B cell (primary cell): ENCODE measurements at regions not wholly inside any gene's neighbourhood (a gene's known extent, or its start where the extent isn't known, plus 50 kb on each side); places are given as distances from the start of the nearest gene placed in this dataset.
"Not testable (repeated sequence)": the region's sequence is repeated elsewhere in the genome, so short reads cannot be mapped to it uniquely, and the experiment has no call there.

ENCODE experiments used
- ATAC-seq: fragments of 200-7000 bp; cut with Tn5 transposase; one replicate; pipeline ENCODE4 v1.10.0; 2021; ENCODE audit warnings: low read depth, mild to moderate bottlenecking, moderate number of reproducible peaks, moderate library complexity
- CTCF ChIA-PET: fragments of 350-600 bp; sonication (Branson Sonifier 250); formaldehyde crosslinking; loops from one replicate; lab custom pipeline; 2021; ENCODE audit warnings: antibody characterized with exemption, inconsistent platforms; lab: Charles Lee
- POLR2A ChIA-PET: fragments of 350-600 bp; sonication (Branson Sonifier 250); formaldehyde crosslinking; loops from one replicate; lab custom pipeline; 2021; ENCODE audit warnings: antibody characterized with exemption; lab: Charles Lee
- DNase-seq: peaks from one replicate; pipeline ENCODE4 v3.0.0; 2013
- H2AFZ ChIP-seq: 2 replicates; pipeline ENCODE4 v1.6.1; 2012; ENCODE audit warnings: mild to moderate bottlenecking, low read depth, low read length; ENCODE audit not compliant: insufficient read depth, poor library complexity, severe bottlenecking
- H3K27ac ChIP-seq, 2 donors: 1 replicate in 1 of 2; 2 replicates in 1 of 2; pipeline ENCODE4 v1.5.1; 2012 to 2013; ENCODE audit warnings: low read length in 2 of 2, mild to moderate bottlenecking in 2 of 2, moderate library complexity in 1 of 2
- H3K27me3 ChIP-seq, 4 experiments: fragments of 200-600 bp in 1 of 4; sonication (generic) in 1 of 4; replicated peaks in 1 of 4; 1 replicate in 2 of 4; 2 replicates in 2 of 4; pipeline versions ENCODE4 v1.6.1 to v1.7.0; 2013 to 2016; ENCODE audit warnings: low read length in 3 of 4, mild to moderate bottlenecking in 2 of 4, mixed read lengths in 1 of 4, moderate library complexity in 1 of 4; ENCODE audit not compliant: insufficient read depth in 4 of 4, control insufficient read depth in 3 of 4; ENCODE audit errors: control extremely low read depth in 1 of 4
- H3K36me3 ChIP-seq, 2 experiments: replicated peaks in 1 of 2; 1 replicate in 1 of 2; 2 replicates in 1 of 2; pipeline versions ENCODE4 v1.6.1 to v1.7.1; 2013; ENCODE audit warnings: low read length in 1 of 2; ENCODE audit not compliant: insufficient read depth in 2 of 2, control insufficient read depth in 1 of 2; ENCODE audit errors: control extremely low read depth in 1 of 2, extremely low read depth in 1 of 2
- H3K4me1 ChIP-seq, 2 donors: fragments of 200-600 bp in 1 of 2; sonication (generic) in 1 of 2; 1 replicate in 1 of 2; 2 replicates in 1 of 2; pipeline versions ENCODE4 v1.5.1 to v1.6.1; 2013 to 2017; ENCODE audit warnings: low read length in 2 of 2; ENCODE audit not compliant: control insufficient read depth in 2 of 2, insufficient read depth in 2 of 2
- H3K4me2 ChIP-seq: replicated peaks from 2 replicates; pipeline ENCODE3; 2012; ENCODE audit warnings: mild to moderate bottlenecking, low read depth, low read length; ENCODE audit not compliant: poor library complexity, severe bottlenecking
- H3K4me3 ChIP-seq, 5 experiments: fragments of 200-600 bp in 1 of 5; sonication (generic) in 1 of 5; 1 replicate in 3 of 5; 2 replicates in 2 of 5; pipeline versions ENCODE4 v1.5.1 to v1.7.0; 2011 to 2016; ENCODE audit warnings: low read length in 4 of 5, mild to moderate bottlenecking in 4 of 5, low read depth in 2 of 5, control low read depth in 1 of 5, moderate library complexity in 1 of 5; ENCODE audit not compliant: insufficient read depth in 1 of 5; ENCODE audit errors: control extremely low read depth in 1 of 5, extremely low read depth in 1 of 5
- H3K79me2 ChIP-seq: fragments of 200-600 bp; sonication (generic); one replicate; pipeline ENCODE4 v1.6.0; 2016; ENCODE audit warnings: low read length; ENCODE audit not compliant: control insufficient read depth, insufficient read depth
- H3K9ac ChIP-seq: fragments of 200-600 bp; sonication (generic); 2 replicates; pipeline ENCODE4 v1.6.1; 2017; ENCODE audit warnings: mild to moderate bottlenecking, low read length, moderate library complexity
- H3K9me3 ChIP-seq, 3 donors: one replicate each; pipeline versions ENCODE4 v1.6.1 to v1.7.1; 2013; ENCODE audit warnings: low read length in 2 of 3; ENCODE audit not compliant: control insufficient read depth in 2 of 3, insufficient read depth in 1 of 3; ENCODE audit errors: control extremely low read depth in 1 of 3
- H4K20me1 ChIP-seq: 2 replicates; pipeline ENCODE4 v1.6.0; 2012; ENCODE audit warnings: mild to moderate bottlenecking, low read length; ENCODE audit not compliant: insufficient read depth, control insufficient read depth, poor library complexity, severe bottlenecking
- H3K27ac Mint-ChIP-seq: one replicate; pipeline ENCODE4 v1.8.0; 2021; ENCODE audit warnings: mixed read lengths
- H3K27me3 Mint-ChIP-seq: one replicate; pipeline ENCODE4 v1.8.0; 2021; ENCODE audit warnings: mixed read lengths
- H3K4me1 Mint-ChIP-seq: one replicate; pipeline ENCODE4 v1.8.0; 2021; ENCODE audit warnings: mixed read lengths
- H3K4me3 Mint-ChIP-seq: one replicate; pipeline ENCODE4 v1.8.0; 2021; ENCODE audit warnings: mixed read lengths
- H3K9me3 Mint-ChIP-seq: one replicate; pipeline ENCODE4 v1.8.0; 2022; ENCODE audit warnings: mixed read lengths; ENCODE audit not compliant: insufficient read depth
- EZH2 ChIP-seq: IDR thresholded peaks from 2 replicates; pipeline ENCODE4 v1.6.1; 2012; ENCODE audit warnings: borderline replicate concordance, low read depth, mild to moderate bottlenecking, moderate library complexity, low read length; ENCODE audit not compliant: insufficient read depth, poor library complexity, severe bottlenecking
- WGBS: methylation state at CpG from one replicate; pipeline ENCODE4 v1.1.5; 2013; ENCODE audit warnings: missing lambda C conversion rate; ENCODE audit not compliant: insufficient coverage; 5-methylcytosine and 5-hydroxymethylcytosine counted together
- intact Hi-C: fragments of 100-400 bp; cut with micrococcal nuclease; formaldehyde crosslinking; loops from one replicate; pipeline ENCODE4 v1.10.0; 2022
- TF ChIP-seq, protein P1 (sequence below): fragments of 200-600 bp; IDR thresholded peaks from one replicate; pipeline ENCODE4 v1.8.0; 2022; ENCODE audit warnings: antibody characterized with exemption, mild to moderate bottlenecking

DNA sequence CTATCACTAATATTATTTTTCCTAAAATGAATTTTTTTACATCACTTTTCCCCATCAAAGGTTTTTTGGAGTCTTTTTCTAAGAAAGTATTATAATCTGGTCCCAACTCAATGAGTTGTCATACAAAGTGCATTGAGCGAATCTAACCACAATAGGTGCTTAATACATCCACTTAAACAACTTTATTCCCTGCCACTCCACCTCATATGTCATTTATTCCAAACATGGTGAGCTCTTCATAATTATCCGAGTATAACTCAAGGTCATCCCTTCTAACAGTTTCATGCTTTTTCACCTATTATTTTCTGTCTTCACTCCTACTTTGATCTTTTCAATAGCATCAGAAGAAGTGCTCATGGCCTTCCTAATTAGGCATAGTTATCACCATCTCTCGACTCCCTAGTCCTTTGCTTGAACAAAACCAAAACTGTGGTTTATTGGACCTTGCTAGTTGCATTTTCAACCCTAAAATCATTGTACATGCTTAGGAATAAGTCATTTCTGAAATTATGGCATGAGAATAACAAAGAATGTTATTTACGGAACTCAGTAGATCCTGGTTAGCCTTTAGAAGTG lies 754.7 kb upstream of the CTNND2 start:
- H3K27me3 Mint-ChIP-seq = no peaks in the 10 kb centered on the region
- Histone ChIP-seq H3K36me3 (no peaks in the 10 kb centered on the region), H3K9ac (no peak overlapping the region), H3K4me1 (no peaks in the 10 kb centered on the region), H3K79me2 (no peaks in the 10 kb centered on the region), H3K27me3 (no peaks in the 10 kb centered on the region), H3K27ac (no peak overlapping the region), H3K9me3 (peaks cover 0 to 13% (median 0%) of the 10 kb centered on the region in 3 donors), H4K20me1 (no peaks in the 10 kb centered on the region), H3K4me3 (no peak overlapping the region), H3K4me2 (no peak overlapping the region), H2AFZ (no peak overlapping the region)
- CTCF ChIA-PET = no interaction called here
- H3K9me3 Mint-ChIP-seq = peaks cover 8% of the 10 kb centered on the region
- ATAC-seq (no peak), DNase-seq (no peak)
- H3K4me1 Mint-ChIP-seq = no peaks in the 10 kb centered on the region
- H3K4me3 Mint-ChIP-seq = no peak overlapping the region
- POLR2A ChIA-PET = no interaction called here
- TF ChIP-seq, protein P1, sequence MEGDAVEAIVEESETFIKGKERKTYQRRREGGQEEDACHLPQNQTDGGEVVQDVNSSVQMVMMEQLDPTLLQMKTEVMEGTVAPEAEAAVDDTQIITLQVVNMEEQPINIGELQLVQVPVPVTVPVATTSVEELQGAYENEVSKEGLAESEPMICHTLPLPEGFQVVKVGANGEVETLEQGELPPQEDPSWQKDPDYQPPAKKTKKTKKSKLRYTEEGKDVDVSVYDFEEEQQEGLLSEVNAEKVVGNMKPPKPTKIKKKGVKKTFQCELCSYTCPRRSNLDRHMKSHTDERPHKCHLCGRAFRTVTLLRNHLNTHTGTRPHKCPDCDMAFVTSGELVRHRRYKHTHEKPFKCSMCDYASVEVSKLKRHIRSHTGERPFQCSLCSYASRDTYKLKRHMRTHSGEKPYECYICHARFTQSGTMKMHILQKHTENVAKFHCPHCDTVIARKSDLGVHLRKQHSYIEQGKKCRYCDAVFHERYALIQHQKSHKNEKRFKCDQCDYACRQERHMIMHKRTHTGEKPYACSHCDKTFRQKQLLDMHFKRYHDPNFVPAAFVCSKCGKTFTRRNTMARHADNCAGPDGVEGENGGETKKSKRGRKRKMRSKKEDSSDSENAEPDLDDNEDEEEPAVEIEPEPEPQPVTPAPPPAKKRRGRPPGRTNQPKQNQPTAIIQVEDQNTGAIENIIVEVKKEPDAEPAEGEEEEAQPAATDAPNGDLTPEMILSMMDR = no peak
- no peak for TF ChIP-seq EZH2
- no peak overlapping the region for H3K27ac Mint-ChIP-seq
- intact Hi-C loops = no loop called here
- 79% methylated on average over 2 of the region's 4 CpGs for WGBS

DNA sequence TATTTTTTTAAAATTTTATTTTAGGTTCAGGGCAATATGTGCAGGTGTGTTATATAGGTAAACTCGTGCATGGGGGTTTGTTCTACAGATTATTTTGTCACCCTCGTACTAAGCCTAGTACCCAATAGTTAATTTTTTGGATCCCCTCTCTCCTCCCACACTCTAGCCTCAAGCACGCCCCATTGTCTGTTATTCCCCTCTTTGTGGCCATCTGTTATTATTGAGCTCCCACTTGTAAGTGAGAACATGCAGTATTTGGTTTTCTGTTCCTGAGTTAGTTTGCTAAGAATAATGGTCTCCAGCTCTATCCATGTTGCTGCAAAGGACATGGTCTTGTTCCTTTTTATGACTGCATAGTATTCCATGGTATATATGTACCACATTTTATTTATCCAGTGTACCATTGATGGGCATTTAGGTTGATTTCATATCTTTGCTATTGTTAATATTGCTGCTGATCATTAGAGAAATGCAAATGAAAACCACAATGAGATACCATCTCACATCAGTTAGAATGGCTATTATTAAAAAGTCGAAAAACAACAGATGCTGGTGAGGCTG lies 753.7 kb upstream of the CTNND2 start:
- H3K9me3 ChIP-seq = peaks cover 0 to 13% (median 0%) of the 10 kb centered on the region in 3 donors
- H3K4me1 Mint-ChIP-seq, H3K4me3 Mint-ChIP-seq, H3K36me3 ChIP-seq, H3K4me1 ChIP-seq, H3K27me3 Mint-ChIP-seq, intact Hi-C loops, H3K27ac Mint-ChIP-seq, H3K4me2 ChIP-seq, H4K20me1 ChIP-seq, H3K27me3 ChIP-seq, H3K9me3 Mint-ChIP-seq, H3K79me2 ChIP-seq, CTCF ChIA-PET, H2AFZ ChIP-seq, POLR2A ChIA-PET, ATAC-seq, H3K27ac ChIP-seq, H3K4me3 ChIP-seq, H3K9ac ChIP-seq, DNase-seq: not testable (repeated sequence)
- WGBS = no CpG with 5 or more reads among the region's 4 CpGs
